Smooth muscle cell (in vitro differentiated cells): ENCODE measurements at regions not wholly inside any gene's neighbourhood (a gene's known extent, or its start where the extent isn't known, plus 50 kb on each side); places are given as distances from the start of the nearest gene placed in this dataset.
A peak's percentile ranks its signal among the peaks of the same experiment; 100 is the strongest.
"Not testable (repeated sequence)": the region's sequence is repeated elsewhere in the genome, so short reads cannot be mapped to it uniquely, and the experiment has no call there.

Source experiments
- DNase-seq: peaks from one replicate; lab custom pipeline; 2025; ENCODE audit not compliant: unreplicated experiment; lab: John Stamatoyannopoulos, UW
- H2AFZ ChIP-seq: fragments of 200-600 bp; sonication (generic); 2 replicates; pipeline ENCODE4 v1.6.0; 2016; ENCODE audit warnings: antibody characterized with exemption, low read depth, mild to moderate bottlenecking
- H3F3A ChIP-seq: fragments of 200-600 bp; sonication (generic); 2 replicates; pipeline ENCODE4 v1.6.0; 2017; ENCODE audit warnings: antibody characterized with exemption, low read depth
- H3K27ac ChIP-seq: fragments of 200-600 bp; sonication (generic); 2 replicates; pipeline ENCODE4 v1.5.1; 2016; ENCODE audit warnings: low read depth, mild to moderate bottlenecking
- H3K27me3 ChIP-seq: fragments of 200-600 bp; sonication (generic); 2 replicates; pipeline ENCODE4 v1.6.1; 2016; ENCODE audit warnings: low read depth, mild to moderate bottlenecking
- H3K36me3 ChIP-seq: fragments of 200-600 bp; sonication (generic); 2 replicates; pipeline ENCODE4 v1.5.1; 2016; ENCODE audit warnings: low read depth
- H3K4me1 ChIP-seq: fragments of 200-600 bp; sonication (generic); 2 replicates; pipeline ENCODE4 v1.5.1; 2016; ENCODE audit warnings: low read depth
- H3K4me2 ChIP-seq: fragments of 200-600 bp; sonication (generic); 2 replicates; pipeline ENCODE4 v1.6.0; 2016; ENCODE audit warnings: mild to moderate bottlenecking
- H3K4me3 ChIP-seq: fragments of 200-600 bp; sonication (generic); 2 replicates; pipeline ENCODE4 v1.5.1; 2016; ENCODE audit warnings: mild to moderate bottlenecking
- H3K79me2 ChIP-seq: fragments of 200-600 bp; sonication (generic); 2 replicates; pipeline ENCODE4 v1.6.0; 2016; ENCODE audit warnings: low read depth, mild to moderate bottlenecking
- H3K9ac ChIP-seq: fragments of 200-600 bp; sonication (generic); 2 replicates; pipeline ENCODE4 v1.6.0; 2016; ENCODE audit warnings: low read depth
- H3K9me3 ChIP-seq: fragments of 200-600 bp; sonication (generic); replicated peaks from 2 replicates; pipeline ENCODE4 v1.5.1; 2016; ENCODE audit warnings: low read depth
- H4K20me1 ChIP-seq: fragments of 200-600 bp; sonication (generic); 2 replicates; pipeline ENCODE4 v1.6.0; 2016; ENCODE audit warnings: low read depth
- WGBS: methylation state at CpG from one replicate; pipeline ENCODE4 v1.1.7; 2016; ENCODE audit warnings: low lambda C conversion rate; 5-methylcytosine and 5-hydroxymethylcytosine counted together
- TF ChIP-seq, protein P1 (sequence below): fragments of 200-600 bp; sonication (generic); IDR thresholded peaks from 2 replicates; pipeline ENCODE4 v1.5.1; 2017; ENCODE audit warnings: borderline replicate concordance, mild to moderate bottlenecking, antibody characterized with exemption; ENCODE audit not compliant: insufficient read depth, poor library complexity, severe bottlenecking

DNA sequence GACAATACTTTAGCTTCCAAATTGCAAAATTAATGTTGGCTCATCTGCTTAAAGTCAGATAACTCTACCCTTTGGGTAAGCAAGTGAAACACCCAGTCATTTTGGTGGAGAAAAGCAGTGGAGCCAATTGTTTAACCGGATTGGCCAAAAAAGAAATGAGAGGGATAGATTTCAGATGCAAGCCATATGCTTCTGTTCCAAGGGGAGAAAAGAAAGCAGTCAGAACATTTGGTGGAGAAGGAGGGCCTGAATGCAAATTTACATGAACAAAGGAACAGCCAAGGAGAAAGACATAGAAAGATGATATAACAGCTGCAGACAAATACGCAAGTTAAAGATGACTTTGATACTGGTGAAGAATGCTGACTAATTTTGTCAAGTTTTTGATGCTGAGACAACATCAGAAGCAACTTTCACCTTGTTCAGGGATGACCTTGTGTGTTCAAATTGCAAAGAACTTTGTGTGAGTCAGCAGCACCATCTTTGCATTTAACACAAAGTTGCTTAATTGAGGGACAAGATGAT is 173.1 kb downstream of the TGFB2 start:
- Histone ChIP-seq H3K4me1 (peaks cover 11% of the 10 kb centered on the region), H3K4me2 (no peak overlapping the region), H3K9ac (no peak overlapping the region), H3F3A (no peaks in the 10 kb centered on the region), H3K79me2 (no peaks in the 10 kb centered on the region), H2AFZ (no peak overlapping the region), H3K9me3 (no peaks in the 10 kb centered on the region), H4K20me1 (no peaks in the 10 kb centered on the region), H3K36me3 (no peaks in the 10 kb centered on the region), H3K27me3 (no peaks in the 10 kb centered on the region), H3K27ac (no peak overlapping the region), H3K4me3 (no peak overlapping the region)
- TF ChIP-seq, protein P1, sequence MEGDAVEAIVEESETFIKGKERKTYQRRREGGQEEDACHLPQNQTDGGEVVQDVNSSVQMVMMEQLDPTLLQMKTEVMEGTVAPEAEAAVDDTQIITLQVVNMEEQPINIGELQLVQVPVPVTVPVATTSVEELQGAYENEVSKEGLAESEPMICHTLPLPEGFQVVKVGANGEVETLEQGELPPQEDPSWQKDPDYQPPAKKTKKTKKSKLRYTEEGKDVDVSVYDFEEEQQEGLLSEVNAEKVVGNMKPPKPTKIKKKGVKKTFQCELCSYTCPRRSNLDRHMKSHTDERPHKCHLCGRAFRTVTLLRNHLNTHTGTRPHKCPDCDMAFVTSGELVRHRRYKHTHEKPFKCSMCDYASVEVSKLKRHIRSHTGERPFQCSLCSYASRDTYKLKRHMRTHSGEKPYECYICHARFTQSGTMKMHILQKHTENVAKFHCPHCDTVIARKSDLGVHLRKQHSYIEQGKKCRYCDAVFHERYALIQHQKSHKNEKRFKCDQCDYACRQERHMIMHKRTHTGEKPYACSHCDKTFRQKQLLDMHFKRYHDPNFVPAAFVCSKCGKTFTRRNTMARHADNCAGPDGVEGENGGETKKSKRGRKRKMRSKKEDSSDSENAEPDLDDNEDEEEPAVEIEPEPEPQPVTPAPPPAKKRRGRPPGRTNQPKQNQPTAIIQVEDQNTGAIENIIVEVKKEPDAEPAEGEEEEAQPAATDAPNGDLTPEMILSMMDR: no peak
- WGBS: 94% methylated on average over 2 of the region's 2 CpGs
- DNase-seq: no peak

DNA sequence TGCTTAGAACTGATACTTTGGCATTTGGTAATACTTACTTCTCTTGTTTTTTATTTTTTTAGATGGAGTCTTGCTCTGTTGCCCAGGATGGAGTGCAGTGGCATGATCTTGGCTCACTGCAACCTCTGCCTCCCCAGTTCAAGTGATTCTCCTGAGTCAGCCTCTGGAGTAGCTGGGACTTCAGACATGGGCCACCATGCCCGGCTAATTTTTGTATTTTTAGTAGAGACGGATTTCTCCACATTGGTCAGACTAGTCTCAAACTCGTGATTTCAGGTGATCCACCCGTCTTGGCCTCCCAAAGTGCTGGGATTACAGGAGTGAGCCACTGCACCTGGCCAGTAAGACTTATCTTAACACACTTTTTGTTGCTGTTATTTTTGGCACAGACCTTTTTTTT is 175.5 kb downstream of the TGFB2 start:
- not testable (repeated sequence) for H4K20me1 ChIP-seq, H3K4me2 ChIP-seq, H3K27ac ChIP-seq, H3K9me3 ChIP-seq, DNase-seq, H3K36me3 ChIP-seq, H3K27me3 ChIP-seq, H2AFZ ChIP-seq, H3K79me2 ChIP-seq, H3K9ac ChIP-seq, H3K4me3 ChIP-seq, H3F3A ChIP-seq
- H3K4me1 ChIP-seq: peaks cover 18% of the 10 kb centered on the region
- WGBS: 93% methylated on average over 4 of the region's 4 CpGs

DNA sequence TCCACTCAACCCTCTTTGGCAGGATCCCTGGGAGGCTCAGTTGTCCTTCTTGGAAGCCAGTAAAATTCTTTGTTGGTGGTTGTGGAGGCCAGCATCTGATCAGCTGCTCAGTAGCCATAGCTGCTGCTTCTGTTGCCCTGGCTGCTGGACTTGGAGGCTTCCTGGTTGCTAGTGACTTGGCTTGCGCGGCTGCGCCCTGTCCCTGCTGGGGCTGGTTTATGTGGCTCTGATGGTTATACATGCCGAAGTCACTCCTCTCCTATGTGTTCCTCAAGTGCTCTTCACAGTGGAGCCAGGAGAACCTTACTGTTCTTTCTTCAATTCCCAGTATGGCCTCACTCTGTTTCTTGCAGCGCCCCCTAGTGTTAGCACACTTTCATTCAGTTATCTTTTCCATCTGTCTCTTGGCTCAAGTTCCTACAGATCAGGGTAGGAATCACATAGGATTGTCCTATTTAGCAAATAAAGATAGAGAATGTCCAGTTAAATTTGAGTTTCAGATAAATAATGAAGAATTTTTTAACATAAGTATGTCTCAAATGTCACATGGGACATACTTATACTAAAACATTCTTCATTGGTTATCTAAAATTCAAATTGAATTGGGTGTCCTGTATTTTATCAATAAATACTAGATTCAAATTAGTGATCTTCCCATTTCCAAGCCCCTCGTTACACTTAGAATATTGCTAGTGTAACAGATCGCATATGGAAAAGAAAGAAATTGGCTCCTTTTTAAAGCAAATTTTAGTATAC is 176.5 kb downstream of the TGFB2 start:
- 84% methylated on average over 7 of the region's 7 CpGs for WGBS
- H3K79me2 ChIP-seq: no peaks in the 10 kb centered on the region
- H2AFZ ChIP-seq: no peak overlapping the region
- H4K20me1 ChIP-seq: no peaks in the 10 kb centered on the region
- no peak overlapping the region for H3K4me2 ChIP-seq
- H3K4me3 ChIP-seq: no peak overlapping the region
- no peaks in the 10 kb centered on the region for H3K9me3 ChIP-seq
- H3K27me3 ChIP-seq: no peaks in the 10 kb centered on the region
- TF ChIP-seq, protein P1: peak; percentile 53
- peaks cover 22% of the 10 kb centered on the region for H3K4me1 ChIP-seq
- no peak overlapping the region for H3K27ac ChIP-seq
- no peak for DNase-seq
- no peaks in the 10 kb centered on the region for H3K36me3 ChIP-seq
- H3K9ac ChIP-seq: no peak overlapping the region
- no peaks in the 10 kb centered on the region for H3F3A ChIP-seq

DNA sequence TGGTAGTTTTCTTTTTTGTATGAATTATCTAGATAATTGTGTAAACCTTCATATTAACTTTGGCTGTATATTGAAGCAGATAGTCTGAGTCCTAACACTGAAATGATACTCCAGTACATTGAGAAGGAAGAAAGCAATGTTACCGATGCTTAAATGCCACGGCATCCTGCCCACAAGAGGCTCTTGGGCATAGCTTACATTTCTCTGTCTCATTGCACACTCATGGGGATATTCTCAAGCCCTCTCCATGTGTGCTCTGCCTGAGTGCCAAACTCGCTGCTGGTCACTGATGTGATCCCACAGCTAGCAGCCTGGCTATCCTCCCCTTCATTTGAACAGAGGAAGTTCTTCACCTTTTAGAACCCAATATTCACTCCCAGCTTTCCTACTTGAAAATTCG is 179.4 kb downstream of the TGFB2 start:
- H3K9me3 ChIP-seq: no peaks in the 10 kb centered on the region
- DNase-seq: no peak
- no peaks in the 10 kb centered on the region for H3K27me3 ChIP-seq
- no peak overlapping the region for H3K4me2 ChIP-seq
- H3K4me3 ChIP-seq: no peak overlapping the region
- no peaks in the 10 kb centered on the region for H3K79me2 ChIP-seq
- no peaks in the 10 kb centered on the region for H3K36me3 ChIP-seq
- H4K20me1 ChIP-seq: no peaks in the 10 kb centered on the region
- H2AFZ ChIP-seq: no peak overlapping the region
- H3K27ac ChIP-seq: no peak overlapping the region
- TF ChIP-seq, protein P1: no peak
- H3K9ac ChIP-seq: no peak overlapping the region
- peaks cover 18% of the 10 kb centered on the region for H3K4me1 ChIP-seq
- WGBS: 61% methylated on average over 4 of the region's 4 CpGs
- H3F3A ChIP-seq: peaks cover 7% of the 10 kb centered on the region
